Neural cell (in vitro differentiated cells): ENCODE measurements at regions not wholly inside any gene's neighbourhood (a gene's known extent, or its start where the extent isn't known, plus 50 kb on each side); places are given as distances from the start of the nearest gene placed in this dataset.

Experiments used
- H2AFZ ChIP-seq: fragments of 200-600, 300-800 bp; sonication (generic), shearing (Covaris generic); 2 replicates; pipeline ENCODE4 v1.6.0; 2014; ENCODE audit warnings: low read depth, mild to moderate bottlenecking, antibody characterized with exemption, low read length, moderate library complexity
- H3F3A ChIP-seq: fragments of 200-600 bp; shearing (Covaris generic); 2 replicates; pipeline ENCODE4 v1.6.1; 2016; ENCODE audit warnings: mild to moderate bottlenecking, moderate library complexity, mixed read lengths, antibody characterized with exemption, low read length; ENCODE audit not compliant: insufficient read depth, poor library complexity, severe bottlenecking
- H3K27ac ChIP-seq: fragments of 200-600, 300-800 bp; sonication (generic), shearing (Covaris generic); 2 replicates; pipeline ENCODE4 v1.5.1; 2014; ENCODE audit warnings: mild to moderate bottlenecking, low read length, moderate library complexity
- H3K27me3 ChIP-seq: fragments of 300-800, 200-600 bp; sonication (generic), shearing (Covaris generic); 2 replicates; pipeline ENCODE4 v1.6.0; 2014; ENCODE audit warnings: mild to moderate bottlenecking, low read depth, low read length, moderate library complexity; ENCODE audit not compliant: insufficient read depth
- H3K36me3 ChIP-seq: fragments of 300-800, 200-600 bp; sonication (generic), shearing (Covaris generic); 2 replicates; pipeline ENCODE4 v1.5.1; 2014; ENCODE audit warnings: mild to moderate bottlenecking, antibody characterized with exemption, low read length, moderate library complexity; ENCODE audit not compliant: insufficient read depth
- H3K4me2 ChIP-seq: fragments of 300-800, 200-600 bp; sonication (generic), shearing (Covaris generic); 2 replicates; pipeline ENCODE4 v1.6.0; 2014; ENCODE audit warnings: mild to moderate bottlenecking, low read length
- H3K4me3 ChIP-seq: fragments of 300-800, 200-600 bp; sonication (generic), shearing (Covaris generic); 2 replicates; pipeline ENCODE4 v1.5.1; 2014; ENCODE audit warnings: mild to moderate bottlenecking, low read length, moderate library complexity
- H3K79me2 ChIP-seq: fragments of 200-600 bp; shearing (Covaris generic); replicated peaks from 2 replicates; pipeline ENCODE4 v1.6.0; 2014; ENCODE audit warnings: mild to moderate bottlenecking, low read length, moderate library complexity; ENCODE audit not compliant: insufficient read depth
- H3K9ac ChIP-seq: fragments of 300-800, 200-600 bp; sonication (generic), shearing (Covaris generic); 2 replicates; pipeline ENCODE4 v1.6.1; 2016; ENCODE audit warnings: mild to moderate bottlenecking, low read length, mixed read lengths
- H3K9me2 ChIP-seq: fragments of 200-600 bp; shearing (Covaris generic); 2 replicates; pipeline ENCODE4 v1.6.1; 2016; ENCODE audit warnings: mild to moderate bottlenecking, low read length, mixed read lengths; ENCODE audit not compliant: insufficient read depth
- H3K9me3 ChIP-seq: fragments of 200-600, 300-800 bp; sonication (generic), shearing (Covaris generic); 2 replicates; pipeline ENCODE4 v1.6.1; 2016; ENCODE audit warnings: mild to moderate bottlenecking, mixed run types, low read length, moderate library complexity, mixed read lengths
- H4K20me1 ChIP-seq: fragments of 200-600 bp; shearing (Covaris generic); 2 replicates; pipeline ENCODE4 v1.6.1; 2016; ENCODE audit warnings: mild to moderate bottlenecking, mixed run types; ENCODE audit not compliant: insufficient read depth
- CTCF ChIP-seq: fragments of 450-650 bp; IDR thresholded peaks from 2 replicates; pipeline ENCODE4 v1.5.1; 2014; ENCODE audit warnings: antibody characterized with exemption, mild to moderate bottlenecking, moderate library complexity; ENCODE audit not compliant: poor library complexity, severe bottlenecking
- EP300 ChIP-seq: fragments of 450-650 bp; conservative IDR thresholded peaks from 2 replicates; pipeline ENCODE4 v1.6.1; 2014; ENCODE audit warnings: antibody characterized with exemption, mild to moderate bottlenecking, moderate library complexity; ENCODE audit not compliant: poor library complexity, severe bottlenecking
- EZH2 ChIP-seq: fragments of 200-600, 300-800 bp; shearing (Covaris generic), sonication (generic); IDR thresholded peaks from 2 replicates; pipeline ENCODE4 v1.6.1; 2014; ENCODE audit warnings: antibody characterized with exemption, low read length, borderline replicate concordance, mild to moderate bottlenecking; ENCODE audit not compliant: insufficient read depth, poor library complexity, severe bottlenecking
- MXI1 ChIP-seq: fragments of 450-650 bp; conservative IDR thresholded peaks from 2 replicates; pipeline ENCODE4 v1.6.1; 2014; ENCODE audit warnings: antibody characterized with exemption, mild to moderate bottlenecking; ENCODE audit not compliant: poor library complexity, severe bottlenecking
- POLR2AphosphoS5 ChIP-seq: IDR thresholded peaks from 2 replicates; pipeline ENCODE4 v1.6.1; 2012
- RAD21 ChIP-seq: fragments of 450-650 bp; conservative IDR thresholded peaks from 2 replicates; pipeline ENCODE4 v1.6.1; 2014; ENCODE audit warnings: antibody characterized with exemption, mild to moderate bottlenecking, moderate library complexity
- REST ChIP-seq: IDR thresholded peaks from 2 replicates; pipeline ENCODE4 v1.6.1; 2012; ENCODE audit warnings: borderline replicate concordance
- SMC3 ChIP-seq: fragments of 450-650 bp; conservative IDR thresholded peaks from 2 replicates; pipeline ENCODE4 v1.6.1; 2014; ENCODE audit warnings: antibody characterized with exemption, mild to moderate bottlenecking, moderate library complexity; ENCODE audit not compliant: poor library complexity
- TAF1 ChIP-seq: IDR thresholded peaks from 2 replicates; pipeline ENCODE4 v1.6.1; 2012; ENCODE audit warnings: low read depth

- H3K9me2 ChIP-seq = no peaks in the 10 kb centered on the region
- H3K36me3 ChIP-seq = no peaks in the 10 kb centered on the region
- no peak overlapping the region for H3K4me3 ChIP-seq
- no peaks in the 10 kb centered on the region for H3K9me3 ChIP-seq
- H3K27ac ChIP-seq = no peak overlapping the region
- no peak overlapping the region for H3K9ac ChIP-seq
- H2AFZ ChIP-seq = no peak overlapping the region
- no peak overlapping the region for H3K4me2 ChIP-seq
- H3F3A ChIP-seq = no peaks in the 10 kb centered on the region
- H3K27me3 ChIP-seq = no peaks in the 10 kb centered on the region
- no peaks in the 10 kb centered on the region for H4K20me1 ChIP-seq
- no peak for TF ChIP-seq MXI1
- no peak for TF ChIP-seq EZH2
- no peak for TF ChIP-seq REST
- TF ChIP-seq CTCF = no peak
- no peak for TF ChIP-seq EP300
- H3K79me2 ChIP-seq = no peaks in the 10 kb centered on the region
Observed at GRCh38 chr1:118564961-118565703, 380.1 kb upstream of the SPAG17 start.

- Histone ChIP-seq H3K9me2 (no peaks in the 10 kb centered on the region), H3K4me2 (no peak overlapping the region), H3K4me3 (no peak overlapping the region), H3K27ac (no peak overlapping the region), H3K27me3 (no peaks in the 10 kb centered on the region), H3K36me3 (no peaks in the 10 kb centered on the region), H4K20me1 (no peaks in the 10 kb centered on the region), H3F3A (no peaks in the 10 kb centered on the region), H3K9ac (no peak overlapping the region), H3K79me2 (no peaks in the 10 kb centered on the region), H2AFZ (peak overlapping the region; percentile 11), H3K9me3 (no peaks in the 10 kb centered on the region)
- TF ChIP-seq EP300 (no peak), REST (no peak), SMC3 (no peak), EZH2 (no peak), MXI1 (no peak), CTCF (no peak), RAD21 (no peak), POLR2AphosphoS5 (no peak), TAF1 (no peak)
Observed at GRCh38 chr1:118563981-118564951, 379.2 kb upstream of the SPAG17 start.
